NCI-H526 (cell line): ENCODE measurements at regions not wholly inside any gene's neighbourhood (a gene's known extent, or its start where the extent isn't known, plus 50 kb on each side); places are given as distances from the start of the nearest gene placed in this dataset.

Source experiments
- DNase-seq, 2 experiments: peaks; one replicate each; lab custom pipeline; 2025; lab: John Stamatoyannopoulos, UW

DNA sequence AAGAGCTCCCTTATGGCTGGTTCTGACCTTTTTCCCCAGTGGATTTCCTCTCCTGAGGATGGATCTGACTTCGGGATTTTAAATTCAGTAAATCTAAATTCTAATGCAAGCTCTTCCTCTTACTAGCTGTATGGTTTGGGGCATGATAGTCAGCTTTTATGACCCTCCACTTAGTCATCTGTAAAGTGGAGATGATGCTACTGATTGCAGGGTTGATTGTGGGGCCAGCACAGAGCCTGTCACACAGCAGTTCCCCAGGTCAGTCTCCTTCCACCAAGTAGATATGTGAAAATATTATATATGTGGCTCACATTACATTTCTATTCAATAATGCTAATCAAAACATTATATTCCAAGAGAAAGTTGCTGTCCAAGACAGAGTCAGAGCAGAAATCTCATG is 141.3 kb upstream of the UBE2E1 start:
- DNase-seq: no peak

DNA sequence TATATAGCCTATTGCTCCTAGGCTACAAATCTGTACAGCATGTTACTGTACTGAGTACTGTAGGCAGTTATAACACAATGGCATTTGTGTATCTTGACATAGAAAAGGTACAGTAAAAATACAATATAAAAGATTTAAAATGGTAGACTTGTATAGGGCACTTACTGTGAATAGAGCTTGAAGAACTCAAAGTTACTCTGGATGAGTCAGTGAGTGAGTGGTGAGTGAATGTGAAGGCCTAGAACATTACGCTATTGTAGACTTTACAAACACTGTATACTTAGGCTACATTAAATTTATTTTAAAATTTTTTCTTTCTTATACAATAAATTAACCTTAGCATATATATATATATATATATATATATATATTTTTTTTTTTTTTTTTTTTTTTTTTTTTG is 140.0 kb upstream of the UBE2E1 start:
- DNase-seq: no peak

DNA sequence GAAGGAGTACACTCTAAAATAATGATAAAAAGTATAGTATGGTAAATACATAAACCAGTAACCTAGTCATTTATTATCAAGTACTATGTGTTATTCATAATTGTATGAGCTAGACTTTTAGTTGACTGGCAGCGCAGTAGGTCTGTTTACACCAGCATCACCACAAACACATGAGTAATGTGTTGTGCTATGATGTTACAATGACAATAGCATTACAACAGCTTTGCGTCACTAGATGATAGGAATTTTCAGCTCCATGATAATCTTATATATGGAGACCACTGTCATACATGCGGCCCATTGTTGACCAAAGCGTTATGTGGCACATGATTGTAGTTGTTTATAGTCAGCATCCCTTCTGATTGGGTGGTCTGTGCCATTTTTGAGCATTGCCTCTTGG is 138.9 kb upstream of the UBE2E1 start:
- no peak for DNase-seq

DNA sequence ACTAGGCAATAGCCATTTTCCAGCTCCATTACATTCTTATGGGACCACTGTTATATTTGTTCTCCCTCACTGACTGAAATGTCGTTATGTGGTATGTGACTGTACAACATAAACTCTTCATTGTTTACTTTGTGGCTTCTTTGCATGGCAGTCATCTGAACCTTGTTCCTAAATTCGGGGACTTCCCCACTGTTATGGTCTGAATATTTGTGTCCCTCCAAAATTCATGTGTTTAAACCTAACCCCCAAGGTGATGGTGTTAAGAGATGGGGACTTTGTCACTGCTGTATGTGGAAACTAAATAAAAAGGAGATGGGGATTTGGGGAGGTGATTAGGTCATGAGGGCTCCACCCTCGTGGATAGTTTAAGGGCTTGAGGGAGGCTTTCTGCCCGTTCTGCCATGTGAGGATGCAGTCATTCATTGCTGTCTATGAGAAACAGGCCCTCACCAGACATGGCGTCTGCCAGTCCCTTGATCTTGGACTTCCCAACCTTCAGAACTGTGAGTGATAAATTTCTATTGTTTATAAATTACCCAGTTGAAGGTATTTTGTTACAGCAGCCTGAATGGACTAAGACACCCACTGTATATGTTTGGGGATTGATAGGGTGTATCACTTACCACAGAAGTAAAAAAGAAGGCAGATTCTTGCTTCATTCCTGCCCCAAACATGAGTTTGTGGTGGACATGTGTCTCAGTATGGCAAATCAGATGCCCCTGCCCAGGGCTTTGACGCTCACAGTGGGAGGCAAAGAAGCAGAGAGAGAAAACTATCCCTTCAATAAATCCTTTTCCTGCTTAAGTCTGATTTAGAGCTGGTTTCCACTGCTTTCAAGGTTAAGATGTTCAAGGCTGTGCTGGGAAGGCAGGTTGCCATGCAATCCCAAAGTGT is 138.0 kb upstream of the UBE2E1 start:
- peak in 1 of 2 experiments; percentile 18 for DNase-seq

DNA sequence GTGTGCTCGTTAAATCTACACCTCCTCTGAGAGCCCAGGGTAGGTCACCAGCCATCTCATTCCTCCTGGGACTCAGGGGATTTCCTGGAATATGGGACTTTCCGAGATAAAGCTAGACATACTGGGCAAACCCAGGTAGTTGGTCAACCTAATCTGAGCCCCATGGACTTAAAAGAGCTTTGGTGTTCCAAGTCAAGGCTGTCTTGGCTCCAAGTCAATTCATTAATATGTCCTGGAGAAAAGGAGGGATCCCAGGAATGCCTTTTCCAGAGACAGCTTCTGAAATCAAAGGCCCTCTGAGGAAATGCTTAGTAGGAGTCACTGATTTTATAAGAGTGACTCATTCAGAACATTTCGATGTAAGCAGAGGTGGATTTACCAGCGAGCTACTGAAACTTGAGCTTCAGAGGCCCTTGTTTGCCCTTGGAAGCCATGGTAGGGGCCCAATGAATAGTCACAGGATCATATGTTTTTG is 137.3 kb upstream of the UBE2E1 start:
- DNase-seq: no peak

DNA sequence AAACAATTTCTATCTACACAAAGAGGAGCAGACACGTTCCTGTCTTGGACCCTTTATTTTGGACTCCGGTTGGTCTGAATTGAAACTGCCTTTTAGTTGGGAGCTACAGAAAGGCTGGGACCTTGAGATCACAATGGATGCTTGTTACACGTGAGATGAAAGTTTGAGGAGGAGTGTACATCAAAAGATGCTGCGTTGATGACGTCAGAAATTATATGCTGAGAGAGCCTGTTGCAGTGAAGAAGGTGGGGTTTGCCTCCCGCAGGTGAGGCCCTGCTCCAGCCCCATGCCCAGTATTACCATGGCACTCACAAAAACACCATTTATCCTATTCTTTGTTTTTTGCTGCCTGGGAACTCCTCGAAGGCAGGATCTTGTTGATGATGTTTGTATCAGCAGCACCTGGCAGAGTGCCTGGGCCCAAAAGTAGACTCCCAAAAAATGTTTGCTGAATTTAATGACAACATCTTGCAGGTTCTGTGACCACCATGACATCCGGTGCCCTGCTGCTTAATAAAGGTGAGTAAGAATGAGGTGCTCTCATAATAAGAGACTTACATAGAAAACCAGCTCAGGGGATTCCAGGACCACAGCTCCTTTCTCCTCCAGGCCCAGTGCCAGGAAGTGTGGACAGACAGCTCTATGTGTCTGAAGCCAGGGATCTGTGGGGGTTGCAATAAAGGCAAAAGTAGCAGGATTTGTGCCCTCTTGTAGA is 136.1 kb upstream of the UBE2E1 start:
- DNase-seq: no peak

DNA sequence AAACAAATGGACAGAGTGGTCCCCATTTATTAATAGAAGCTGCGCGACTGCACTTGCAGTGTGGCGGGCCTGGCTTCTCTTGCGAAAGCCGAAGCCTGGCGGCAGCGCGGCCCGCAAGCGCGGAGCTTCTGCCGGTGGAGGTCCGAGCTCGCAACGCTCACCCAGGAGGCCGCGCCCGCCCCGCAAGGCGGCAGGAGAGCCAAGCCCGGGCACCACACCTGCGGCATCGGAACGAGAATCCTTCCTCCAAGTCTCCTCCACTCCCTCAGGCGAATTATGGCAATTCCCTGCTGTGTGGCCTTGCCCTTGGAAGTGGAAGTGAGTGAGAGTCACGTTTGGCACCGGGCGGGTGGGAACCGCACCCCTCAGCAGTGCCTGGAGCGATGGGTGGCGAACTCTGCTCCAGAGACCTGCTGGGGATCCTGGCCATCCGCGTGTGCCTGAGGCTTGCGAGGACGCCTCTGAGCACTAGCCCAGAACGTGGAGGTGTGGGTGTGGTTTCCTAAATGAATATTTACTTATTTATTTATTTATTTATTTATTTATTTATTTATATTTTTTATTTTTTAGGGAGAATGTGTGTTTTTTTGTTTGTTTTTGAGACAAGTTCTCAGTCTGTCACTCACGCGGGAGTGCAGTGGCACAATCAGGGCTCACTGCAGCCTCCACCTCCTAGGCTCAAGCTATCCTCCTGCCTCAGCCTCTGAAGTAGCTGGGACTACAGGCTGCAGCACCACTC is 133.7 kb upstream of the UBE2E1 start:
- peak in 1 of 2 experiments; percentile 46 for DNase-seq

DNA sequence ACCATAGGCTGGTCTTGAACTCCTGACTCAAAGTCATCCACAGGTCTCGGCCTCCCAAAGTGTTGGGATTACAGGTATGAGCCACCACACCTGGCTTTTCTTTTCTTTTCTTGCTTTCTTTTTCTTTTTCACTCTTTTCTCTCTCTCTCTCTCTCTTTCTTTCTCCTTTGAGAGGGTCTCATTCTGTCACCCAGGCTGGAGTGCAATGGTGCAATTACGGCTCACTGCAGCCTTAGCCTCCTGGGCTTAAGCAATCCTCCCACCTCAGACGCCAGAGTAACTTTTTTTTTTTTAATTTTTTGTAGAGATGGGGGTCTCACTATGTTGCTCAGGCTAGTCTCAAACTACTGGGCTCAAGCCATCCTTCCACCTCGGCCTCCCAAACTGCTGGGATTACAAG is 133.1 kb upstream of the UBE2E1 start:
- DNase-seq: no peak

DNA sequence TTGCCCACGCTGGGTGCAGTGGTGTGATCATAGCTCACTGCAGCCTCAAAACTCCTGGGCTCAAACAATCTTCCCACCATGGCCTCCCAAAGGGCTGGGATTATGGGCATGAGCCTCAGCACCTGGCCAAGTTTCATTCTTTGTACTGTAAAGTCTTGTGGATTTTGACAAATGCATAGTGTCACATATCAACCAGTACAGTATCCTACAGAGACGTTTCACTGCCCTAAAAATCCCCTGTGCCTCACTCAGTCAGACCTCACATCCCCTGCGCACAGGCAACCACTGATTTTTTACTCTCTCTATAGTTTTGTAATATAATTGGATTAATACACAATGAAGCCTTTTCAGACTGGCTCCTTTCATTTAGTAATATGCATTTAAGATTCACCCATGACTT is 130.7 kb upstream of the UBE2E1 start:
- no peak for DNase-seq

DNA sequence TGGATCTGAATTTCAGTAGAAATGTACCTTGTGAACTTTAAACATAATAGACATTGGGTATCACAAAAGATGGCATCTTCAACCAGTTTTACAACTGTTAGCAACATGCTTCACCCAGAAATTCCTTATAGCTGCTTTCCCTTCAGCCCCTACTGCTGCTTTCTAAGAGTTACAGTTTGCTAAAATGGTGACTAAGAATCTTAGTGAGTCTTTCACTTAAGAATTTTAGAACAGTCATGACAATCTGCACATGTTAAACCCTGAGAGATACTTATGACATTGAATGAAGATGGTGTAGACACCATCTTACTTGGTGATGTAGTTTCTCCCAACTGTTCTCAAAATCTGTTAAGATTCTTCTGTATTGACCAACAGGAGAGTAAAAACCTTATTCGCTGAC is 129.7 kb upstream of the UBE2E1 start:
- no peak for DNase-seq

DNA sequence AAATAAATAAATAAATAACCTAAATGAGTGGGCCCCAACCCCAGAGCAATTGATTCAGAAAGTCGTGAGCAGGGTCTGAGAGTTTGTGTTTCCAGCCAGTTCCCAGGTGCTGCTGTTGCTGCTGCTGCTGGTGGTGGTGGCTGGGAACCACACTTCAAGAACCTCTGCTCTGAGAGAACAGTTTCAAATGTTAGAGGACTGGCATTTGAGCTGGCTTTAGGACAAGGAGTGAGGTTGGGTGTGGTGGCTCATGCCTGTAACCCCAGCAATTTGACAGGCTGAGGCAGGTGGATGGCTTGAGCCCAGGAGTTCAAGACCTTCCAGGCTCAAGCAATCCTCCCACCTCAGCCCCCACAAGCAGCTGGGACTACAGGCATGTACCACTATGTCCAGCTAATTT is 123.1 kb upstream of the UBE2E1 start:
- no peak for DNase-seq

DNA sequence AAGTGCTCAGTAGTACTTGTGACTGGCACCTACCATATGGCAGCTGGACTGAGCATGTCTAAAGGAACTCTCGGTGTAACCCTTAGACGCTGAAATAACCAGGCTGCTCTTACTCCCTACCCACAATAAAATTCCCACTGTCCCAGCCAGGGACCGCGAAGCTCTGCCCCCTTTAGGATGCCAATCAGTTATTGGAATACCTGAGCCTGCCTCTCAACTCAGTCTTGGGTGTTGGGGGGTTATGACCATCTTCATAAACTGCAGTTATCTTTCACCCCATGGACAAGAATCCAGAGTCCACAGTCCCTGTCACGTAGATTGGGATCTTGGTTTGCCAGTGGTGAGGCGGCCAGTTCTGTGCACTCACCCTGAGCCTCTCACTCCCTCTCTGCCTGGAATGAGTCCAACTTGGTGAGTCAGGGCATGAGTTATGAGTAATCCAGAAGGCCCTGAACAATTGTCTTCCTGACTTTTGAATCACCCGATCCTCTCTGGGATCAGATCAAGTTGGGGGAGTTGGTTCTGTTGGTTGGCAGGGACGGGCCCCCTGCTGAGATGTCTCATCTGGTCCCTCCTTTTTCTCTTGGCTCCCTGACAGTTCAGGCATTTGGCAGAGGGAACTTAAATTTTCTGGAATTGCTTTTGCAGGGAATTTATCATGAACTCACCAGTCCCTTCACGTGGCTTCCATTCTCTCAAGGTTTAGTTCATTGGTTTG is 120.1 kb upstream of the UBE2E1 start:
- DNase-seq: no peak

DNA sequence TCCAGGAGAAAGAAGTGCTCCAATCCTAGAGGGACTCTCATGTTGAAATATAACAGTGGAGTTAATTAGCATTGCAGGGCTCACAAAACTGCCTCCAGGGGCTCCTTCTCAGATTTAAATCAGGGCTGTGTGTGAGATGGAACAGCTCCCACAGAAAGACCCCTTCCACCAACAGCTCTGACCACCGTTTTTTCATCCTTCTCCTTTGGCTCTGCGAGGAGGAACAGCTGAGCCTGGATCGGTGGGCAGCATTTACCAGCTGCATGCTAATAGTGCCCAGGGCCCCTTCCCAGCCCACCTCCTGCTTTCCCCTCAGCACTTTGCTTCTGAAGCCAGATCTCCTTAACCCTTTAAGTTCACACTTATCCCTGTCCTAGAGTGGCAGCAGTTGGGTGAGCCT is 119.2 kb upstream of the UBE2E1 start:
- DNase-seq: no peak

DNA sequence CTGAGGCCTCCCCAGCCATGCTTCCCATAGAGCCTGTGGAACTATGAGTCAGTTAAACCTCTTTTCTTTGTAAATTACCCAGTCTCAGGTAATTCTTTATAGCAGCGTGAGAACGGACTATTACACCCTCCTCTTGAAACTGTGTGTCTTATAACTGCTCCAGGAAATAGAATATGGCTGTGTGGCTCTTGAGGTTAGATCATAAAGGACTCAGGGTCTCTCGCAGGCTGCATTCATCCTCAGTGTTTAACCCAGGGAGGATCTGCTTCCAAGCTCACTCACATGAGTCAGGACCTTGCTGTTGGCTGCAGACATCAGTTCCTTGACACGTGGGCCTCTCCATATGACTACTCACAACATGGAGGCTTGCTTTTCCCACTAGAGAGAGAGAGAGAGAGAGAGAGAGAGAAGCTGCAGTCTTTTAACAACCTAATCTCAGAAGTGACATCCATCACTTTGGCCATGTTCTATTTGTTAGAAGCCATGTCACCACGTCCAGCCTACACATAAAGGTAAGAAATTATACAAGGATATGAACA is 114.3 kb upstream of the UBE2E1 start:
- DNase-seq: no peak

DNA sequence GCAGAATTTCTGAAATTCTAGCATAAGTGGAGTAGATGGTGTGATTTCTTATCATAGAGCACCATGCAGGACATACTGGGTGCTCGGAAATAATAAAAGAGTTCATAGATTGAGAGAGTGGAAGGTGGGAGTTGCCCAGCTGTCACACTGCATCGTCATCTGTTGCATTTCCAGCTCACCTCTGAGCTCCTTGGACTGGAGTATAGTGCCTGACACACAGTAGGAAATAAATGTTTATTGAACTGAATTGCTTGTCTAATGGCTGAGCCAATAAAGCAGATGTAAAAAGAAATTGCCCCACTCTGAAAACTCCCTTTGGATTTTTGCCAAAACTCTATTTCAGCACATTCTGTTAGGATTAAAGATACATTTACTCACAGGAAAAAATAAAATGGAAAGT is 108.9 kb upstream of the UBE2E1 start:
- DNase-seq: no peak

DNA sequence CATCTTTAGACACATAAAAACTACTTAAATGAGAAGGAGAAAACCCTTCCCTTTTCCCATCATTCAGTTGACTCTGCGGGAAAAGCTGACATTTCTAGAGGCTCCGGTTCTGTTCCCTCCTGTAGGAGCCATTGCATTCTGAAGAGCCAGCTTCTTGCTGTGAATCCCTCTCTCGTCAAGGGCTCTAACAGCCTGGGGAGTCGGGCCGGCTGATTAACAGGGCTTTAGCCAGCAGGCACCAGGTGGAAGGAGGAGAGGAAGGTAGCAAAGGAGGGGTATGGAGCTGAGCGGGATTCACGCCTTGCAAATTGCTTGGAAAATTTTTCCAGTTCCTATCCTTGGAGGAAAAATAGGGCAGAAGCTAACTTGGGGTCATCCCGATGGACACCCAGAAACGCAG is 108.3 kb upstream of the UBE2E1 start:
- DNase-seq: no peak

DNA sequence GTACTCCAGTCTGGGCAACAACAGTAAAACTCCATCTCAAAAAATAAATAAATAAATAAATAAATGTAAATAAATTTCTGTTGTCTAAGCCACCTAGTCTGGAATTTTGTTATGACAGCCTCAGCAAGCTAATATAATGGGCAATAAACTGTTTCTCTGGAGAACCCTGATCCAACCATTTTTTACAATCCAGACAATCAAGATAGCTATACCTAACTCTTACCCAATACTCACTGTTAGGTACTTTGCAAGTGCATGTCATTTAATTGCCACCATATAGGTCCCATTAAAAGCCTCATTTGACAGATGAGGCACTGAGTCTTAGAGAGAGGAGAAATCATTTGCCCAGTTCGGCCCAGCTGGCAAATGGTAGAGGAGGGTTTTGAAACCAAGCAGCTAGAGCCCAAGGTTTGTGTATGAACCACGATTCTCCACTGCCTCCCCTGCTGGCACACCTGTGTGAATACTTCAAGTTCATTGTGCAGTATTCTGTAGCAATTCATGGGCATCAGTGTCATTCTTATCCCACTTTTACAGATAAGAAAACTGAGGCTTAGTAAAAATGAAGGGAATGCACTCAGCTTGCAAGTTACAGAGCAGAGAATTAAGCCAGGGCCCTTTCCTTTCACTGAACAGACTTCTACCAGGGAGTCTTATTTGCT is 107.0 kb upstream of the UBE2E1 start:
- no peak for DNase-seq

DNA sequence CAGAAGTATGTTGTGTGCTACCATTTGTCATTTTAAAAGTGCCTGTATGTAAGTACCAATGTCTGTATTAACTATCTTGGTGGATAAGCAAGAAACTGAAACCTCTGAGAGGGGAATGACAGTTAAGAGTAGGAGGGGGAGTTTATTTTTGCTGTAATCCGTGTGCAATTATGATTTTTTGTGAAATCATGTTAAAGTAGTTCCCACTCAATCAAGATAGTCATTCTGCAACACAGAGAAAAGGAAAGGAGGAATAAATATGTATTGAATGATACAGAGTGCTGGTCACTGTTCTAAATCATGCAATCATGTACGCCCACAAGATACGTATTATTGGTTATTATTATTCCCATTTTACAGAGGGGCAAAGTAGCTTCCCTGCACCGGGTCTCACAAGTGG is 105.1 kb upstream of the UBE2E1 start:
- DNase-seq: no peak

DNA sequence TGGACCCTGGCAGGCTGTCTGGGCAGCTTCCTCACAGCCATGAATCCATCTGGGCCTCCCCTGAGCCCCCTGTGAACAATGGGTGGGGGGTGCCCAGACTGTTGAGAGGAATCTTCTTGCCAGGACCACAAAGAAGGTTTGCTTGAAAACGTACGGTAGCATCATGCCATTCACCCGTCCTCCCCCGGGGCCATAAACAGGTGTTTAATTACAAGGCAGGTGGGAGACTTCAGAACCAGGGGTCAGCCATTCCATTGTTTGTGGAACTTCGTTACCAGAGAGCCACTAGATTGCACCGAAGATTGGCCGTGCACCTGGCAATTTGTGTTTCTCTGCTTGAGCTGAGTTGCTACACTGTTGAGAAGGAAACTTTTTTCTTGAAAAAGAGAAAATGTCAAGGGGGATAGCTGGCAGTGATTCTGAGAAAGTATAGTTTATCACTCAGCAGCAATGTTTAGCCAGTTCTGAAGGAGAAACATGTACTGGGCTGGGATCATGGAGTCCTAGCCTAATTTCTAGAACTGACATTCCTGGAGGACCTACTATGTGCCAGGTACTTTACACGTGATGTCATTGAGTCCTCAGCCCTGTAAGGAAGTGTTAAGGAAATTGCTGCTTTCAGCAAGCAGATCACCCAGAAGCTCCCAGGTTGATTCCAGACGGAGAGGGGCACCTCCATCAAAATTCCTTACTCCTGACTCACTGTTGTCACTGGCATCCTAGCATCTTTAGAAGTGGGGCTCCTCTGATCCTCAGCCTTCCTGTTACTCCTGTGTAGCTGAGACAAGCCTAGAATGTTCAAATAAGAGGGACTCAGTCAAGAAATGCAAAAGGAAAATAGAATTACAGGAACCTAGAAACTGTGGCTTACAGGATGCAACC is 103.8 kb upstream of the UBE2E1 start:
- peak in 1 of 2 experiments; percentile 54 for DNase-seq

DNA sequence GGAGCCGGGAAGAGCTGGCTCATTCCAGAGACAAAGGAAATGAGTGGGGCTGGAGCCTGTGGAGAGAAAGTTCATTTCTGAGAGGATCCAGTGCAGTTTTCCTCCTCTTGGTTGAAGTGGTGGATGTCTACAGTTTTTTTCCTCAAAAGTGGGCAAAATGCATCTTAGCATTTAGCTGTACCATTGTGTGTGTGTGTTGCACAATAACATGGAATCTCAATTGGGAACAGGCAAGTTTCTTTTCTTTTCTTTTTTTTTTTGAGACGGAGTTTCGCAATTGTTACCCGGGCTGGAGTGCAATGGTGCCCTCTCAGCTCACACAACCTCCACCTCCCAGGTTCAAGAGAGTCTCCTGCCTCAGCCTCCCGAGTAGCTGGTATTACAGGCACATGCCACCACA is 101.5 kb upstream of the UBE2E1 start:
- DNase-seq: no peak
